KMS-11 (cell line): ENCODE measurements at regions not wholly inside any gene's neighbourhood (a gene's known extent, or its start where the extent isn't known, plus 50 kb on each side); places are given as distances from the start of the nearest gene placed in this dataset.

ENCODE experiments used
- H2AFZ ChIP-seq: fragments of 200-600 bp; sonication (generic); 2 replicates; pipeline ENCODE4 v1.6.1; 2016; ENCODE audit warnings: antibody characterized with exemption, mixed run types, low read depth
- H3K27ac ChIP-seq: fragments of 200-600 bp; sonication (generic); 2 replicates; pipeline ENCODE4 v1.6.1; 2016; ENCODE audit warnings: mild to moderate bottlenecking, mixed run types
- H3K27me3 ChIP-seq: fragments of 200-600 bp; sonication (generic); 2 replicates; pipeline ENCODE4 v1.6.1; 2017; ENCODE audit warnings: mild to moderate bottlenecking, low read depth, mixed run types, moderate library complexity; ENCODE audit not compliant: insufficient read depth
- H3K36me3 ChIP-seq: fragments of 200-600 bp; sonication (generic); 2 replicates; pipeline ENCODE4 v1.6.1; 2017; ENCODE audit warnings: mild to moderate bottlenecking, mixed run types; ENCODE audit not compliant: insufficient read depth
- H3K4me1 ChIP-seq: fragments of 200-600 bp; sonication (generic); 2 replicates; pipeline ENCODE4 v1.6.1; 2016; ENCODE audit warnings: mild to moderate bottlenecking, low read depth, mixed run types; ENCODE audit not compliant: poor library complexity, severe bottlenecking
- H3K4me2 ChIP-seq: fragments of 200-600 bp; sonication (generic); 2 replicates; pipeline ENCODE4 v1.7.0; 2016; ENCODE audit warnings: mild to moderate bottlenecking, mixed run types
- H3K4me3 ChIP-seq: fragments of 200-600 bp; sonication (generic); IDR thresholded peaks from 2 replicates; pipeline ENCODE4 v1.6.1; 2017; ENCODE audit warnings: low read depth, low read length, mixed read lengths; ENCODE audit not compliant: insufficient read depth
- H3K79me2 ChIP-seq: fragments of 200-600 bp; sonication (generic); 2 replicates; pipeline ENCODE4 v1.6.1; 2016; ENCODE audit warnings: low read depth, mixed run types; ENCODE audit not compliant: insufficient read depth
- H3K9ac ChIP-seq: fragments of 200-600 bp; sonication (generic); 2 replicates; pipeline ENCODE4 v1.6.1; 2016; ENCODE audit warnings: mild to moderate bottlenecking, mixed run types
- H4K20me1 ChIP-seq: fragments of 200-600 bp; sonication (generic); 2 replicates; pipeline ENCODE4 v1.6.1; 2016; ENCODE audit warnings: mild to moderate bottlenecking, mixed run types; ENCODE audit not compliant: insufficient read depth
- CTCF ChIP-seq: fragments of 200-600 bp; sonication (generic); conservative IDR thresholded peaks from 2 replicates; pipeline ENCODE4 v1.6.1; 2017; ENCODE audit warnings: low read depth, mild to moderate bottlenecking, antibody characterized with exemption, low read length, moderate library complexity, mixed read lengths

DNA sequence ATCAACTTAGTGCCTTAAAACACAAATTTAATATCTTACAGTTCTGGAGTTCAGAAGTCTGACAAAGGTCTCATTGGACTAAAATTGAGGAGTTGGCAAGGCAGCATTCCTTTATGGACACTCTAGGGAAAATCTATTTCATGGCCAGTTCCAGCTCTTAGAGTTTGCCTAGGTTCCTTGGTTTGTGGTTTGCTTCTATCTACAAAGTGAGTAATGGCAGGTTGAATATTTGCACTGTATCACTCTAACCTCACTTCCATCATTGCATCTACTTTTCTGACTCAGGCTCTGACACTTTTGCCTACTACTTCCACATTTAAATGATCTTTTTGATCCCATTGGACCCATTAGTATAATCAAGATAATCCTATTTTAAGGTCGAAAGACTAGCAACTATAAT lies 64.7 kb upstream of the PCDH10 start:
- Histone ChIP-seq H3K36me3 (no peaks in the 10 kb centered on the region), H3K79me2 (no peaks in the 10 kb centered on the region), H3K4me3 (no peak overlapping the region), H3K9ac (no peak overlapping the region), H3K4me2 (no peak overlapping the region), H4K20me1 (no peaks in the 10 kb centered on the region), H2AFZ (no peak overlapping the region), H3K4me1 (no peaks in the 10 kb centered on the region), H3K27ac (no peak overlapping the region), H3K27me3 (no peaks in the 10 kb centered on the region)
- no peak for TF ChIP-seq CTCF

DNA sequence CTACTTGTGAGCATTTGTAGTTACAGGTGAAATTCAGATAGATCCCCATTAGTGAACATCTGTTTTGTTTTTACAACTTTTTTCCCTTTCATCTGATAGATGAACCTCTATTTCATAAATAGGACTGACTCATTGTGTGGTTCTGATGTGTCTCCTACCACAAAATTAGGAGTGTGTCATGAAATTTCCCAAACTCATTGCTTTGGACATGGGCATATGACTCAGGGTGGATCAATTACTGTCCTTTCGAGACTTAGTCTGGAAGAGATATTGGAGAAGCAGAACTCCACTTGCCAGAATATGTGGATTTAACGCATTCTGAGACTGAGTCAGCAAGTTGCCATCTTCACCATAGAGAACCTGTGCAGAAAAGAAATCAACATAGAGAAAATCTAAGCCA lies 53.5 kb upstream of the PCDH10 start:
- Histone ChIP-seq H3K79me2 (no peaks in the 10 kb centered on the region), H3K4me1 (peaks cover 4% of the 10 kb centered on the region), H3K36me3 (no peaks in the 10 kb centered on the region), H3K4me2 (no peak overlapping the region), H4K20me1 (no peaks in the 10 kb centered on the region), H3K4me3 (no peak overlapping the region), H2AFZ (no peak overlapping the region), H3K27me3 (no peaks in the 10 kb centered on the region), H3K27ac (no peak overlapping the region), H3K9ac (no peak overlapping the region)
- no peak for TF ChIP-seq CTCF

DNA sequence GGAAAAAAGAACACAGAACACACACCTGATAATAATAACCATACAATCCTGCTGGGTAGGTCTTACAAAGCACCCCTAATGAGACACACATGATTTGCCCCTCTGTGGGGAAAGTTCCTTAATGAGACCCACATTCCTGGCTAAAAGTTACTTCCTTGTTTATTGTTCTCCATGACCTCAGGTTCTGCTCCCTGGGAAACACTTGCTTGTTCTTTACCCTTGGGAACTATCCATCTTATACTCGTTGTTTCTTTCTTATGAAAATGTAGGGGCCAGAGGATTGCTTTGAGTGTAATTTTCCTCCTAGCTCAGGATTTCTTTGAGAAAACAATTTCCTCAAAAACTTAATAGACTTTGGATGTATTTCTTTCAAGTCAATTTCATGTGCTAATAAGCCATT lies 52.1 kb upstream of the PCDH10 start:
- Histone ChIP-seq H4K20me1 (no peaks in the 10 kb centered on the region), H3K27me3 (no peaks in the 10 kb centered on the region), H3K27ac (no peak overlapping the region), H2AFZ (no peak overlapping the region), H3K4me3 (no peak overlapping the region), H3K4me1 (no peaks in the 10 kb centered on the region), H3K4me2 (no peak overlapping the region), H3K36me3 (no peaks in the 10 kb centered on the region), H3K9ac (no peak overlapping the region), H3K79me2 (no peaks in the 10 kb centered on the region)
- no peak for TF ChIP-seq CTCF
